ENCODE measurements at regions not wholly inside any gene's neighbourhood (a gene's known extent, or its start where the extent isn't known, plus 50 kb on each side); places are given as distances from the start of the nearest gene placed in this dataset.

GRCh38 chr2:241974096-241974495, 104.6 kb downstream of the RTP5 start:
- ChIA-PET POLR2A (no interaction called here), CTCF (no interaction called here)
- H3K4me1 ChIP-seq (ENCODE audit: control insufficient read depth in 2 of 2, insufficient read depth in 2 of 2, low read length in 2 of 2) = no peaks in the 10 kb centered on the region
- DNase-seq = no peak
- Mint-ChIP-seq H3K4me1 (no peaks in the 10 kb centered on the region), H3K9me3 (peaks cover 0 to 5% (median 0%) of the 10 kb centered on the region in 11 donors), H3K27ac (no peak overlapping the region), H3K36me3 (peaks cover 5 to 74% (median 49%) of the 10 kb centered on the region in 5 donors), H3K4me3 (no peak overlapping the region), H3K27me3 (no peaks in the 10 kb centered on the region)
- no peak overlapping the region for H3K4me3 ChIP-seq (ENCODE audit: low read length)
- intact Hi-C loops (cut with micrococcal nuclease) = no loop called here
- no peak for ATAC-seq
- peaks cover 0 to 55% (median 0%) of the 10 kb centered on the region in 3 experiments for H3K36me3 ChIP-seq (ENCODE audit: control insufficient read depth in 2 of 3, insufficient read depth in 3 of 3, low read length in 3 of 3)
- H3K27me3 ChIP-seq (ENCODE audit: control insufficient read depth in 2 of 2, insufficient read depth in 2 of 2, low read length in 2 of 2) = no peaks in the 10 kb centered on the region
- no peaks in the 10 kb centered on the region for H3K9me3 ChIP-seq (ENCODE audit: control insufficient read depth in 2 of 3, low read length in 3 of 3)
- H3K27ac ChIP-seq (ENCODE audit: low read depth, low read length) = no peak overlapping the region

GRCh38 chr2:241974851-241975592, 105.5 kb downstream of the RTP5 start:
- Histone ChIP-seq H3K27ac (ENCODE audit: low read depth, low read length) (no peak overlapping the region), H3K9me3 (ENCODE audit: control insufficient read depth in 2 of 3, low read length in 3 of 3) (no peaks in the 10 kb centered on the region), H3K36me3 (ENCODE audit: control insufficient read depth in 2 of 3, insufficient read depth in 3 of 3, low read length in 3 of 3) (peaks cover 0 to 55% (median 0%) of the 10 kb centered on the region in 3 experiments), H3K27me3 (ENCODE audit: control insufficient read depth in 2 of 2, insufficient read depth in 2 of 2, low read length in 2 of 2) (no peaks in the 10 kb centered on the region), H3K4me3 (ENCODE audit: low read length) (no peak overlapping the region), H3K4me1 (ENCODE audit: control insufficient read depth in 2 of 2, insufficient read depth in 2 of 2, low read length in 2 of 2) (no peaks in the 10 kb centered on the region)
- POLR2A ChIA-PET = no interaction called here
- no peak overlapping the region for H3K27ac Mint-ChIP-seq
- DNase-seq (no peak), ATAC-seq (no peak)
- no peak overlapping the region for H3K4me3 Mint-ChIP-seq
- CTCF ChIA-PET = no interaction called here
- intact Hi-C loops (cut with micrococcal nuclease) = no loop called here
- no peaks in the 10 kb centered on the region for H3K4me1 Mint-ChIP-seq
- peaks cover 5 to 74% (median 46%) of the 10 kb centered on the region in 5 donors for H3K36me3 Mint-ChIP-seq
- H3K9me3 Mint-ChIP-seq = peaks cover 0 to 2% (median 0%) of the 10 kb centered on the region in 11 donors
- H3K27me3 Mint-ChIP-seq = no peaks in the 10 kb centered on the region

GRCh38 chr2:241975593-241976284, 106.2 kb downstream of the RTP5 start:
- intact Hi-C loops (cut with micrococcal nuclease) = no loop called here
- H3K4me3 Mint-ChIP-seq = no peak overlapping the region
- Histone ChIP-seq H3K27ac (ENCODE audit: low read depth, low read length) (no peak overlapping the region), H3K4me3 (ENCODE audit: low read length) (no peak overlapping the region), H3K27me3 (ENCODE audit: control insufficient read depth in 2 of 2, insufficient read depth in 2 of 2, low read length in 2 of 2) (no peaks in the 10 kb centered on the region), H3K4me1 (ENCODE audit: control insufficient read depth in 2 of 2, insufficient read depth in 2 of 2, low read length in 2 of 2) (no peaks in the 10 kb centered on the region), H3K9me3 (ENCODE audit: control insufficient read depth in 2 of 3, low read length in 3 of 3) (no peaks in the 10 kb centered on the region), H3K36me3 (ENCODE audit: control insufficient read depth in 2 of 3, insufficient read depth in 3 of 3, low read length in 3 of 3) (peaks cover 0 to 51% (median 0%) of the 10 kb centered on the region in 3 experiments)
- peaks cover 0 to 2% (median 0%) of the 10 kb centered on the region in 11 donors for H3K9me3 Mint-ChIP-seq
- H3K27ac Mint-ChIP-seq = peak overlapping the region in 1 of 9 donors; percentile 53
- ChIA-PET CTCF (no interaction called here), POLR2A (no interaction called here)
- no peaks in the 10 kb centered on the region for H3K27me3 Mint-ChIP-seq
- DNase-seq (no peak), ATAC-seq (no peak)
- no peaks in the 10 kb centered on the region for H3K4me1 Mint-ChIP-seq
- peaks cover 5 to 68% (median 43%) of the 10 kb centered on the region in 5 donors for H3K36me3 Mint-ChIP-seq

GRCh38 chr2:241976296-241976695, 106.8 kb downstream of the RTP5 start:
- Histone ChIP-seq H3K36me3 (ENCODE audit: control insufficient read depth in 2 of 3, insufficient read depth in 3 of 3, low read length in 3 of 3) (peaks cover 0 to 46% (median 0%) of the 10 kb centered on the region in 3 experiments), H3K27ac (ENCODE audit: low read depth, low read length) (no peak overlapping the region), H3K9me3 (ENCODE audit: control insufficient read depth in 2 of 3, low read length in 3 of 3) (no peaks in the 10 kb centered on the region), H3K4me1 (ENCODE audit: control insufficient read depth in 2 of 2, insufficient read depth in 2 of 2, low read length in 2 of 2) (no peaks in the 10 kb centered on the region), H3K4me3 (ENCODE audit: low read length) (no peak overlapping the region), H3K27me3 (ENCODE audit: control insufficient read depth in 2 of 2, insufficient read depth in 2 of 2, low read length in 2 of 2) (no peaks in the 10 kb centered on the region)
- peak overlapping the region in 1 of 9 donors; percentile 41 for H3K27ac Mint-ChIP-seq
- CTCF ChIA-PET = no interaction called here
- POLR2A ChIA-PET = no interaction called here
- ATAC-seq = no peak
- DNase-seq = no peak
- peaks cover 0 to 2% (median 0%) of the 10 kb centered on the region in 11 donors for H3K9me3 Mint-ChIP-seq
- no peaks in the 10 kb centered on the region for H3K27me3 Mint-ChIP-seq
- peaks cover under 1 to 62% (median 38%) of the 10 kb centered on the region in 5 donors for H3K36me3 Mint-ChIP-seq
- intact Hi-C loops (cut with micrococcal nuclease) = no loop called here
- no peaks in the 10 kb centered on the region for H3K4me1 Mint-ChIP-seq
- H3K4me3 Mint-ChIP-seq = no peak overlapping the region

- H3K27me3 ChIP-seq (ENCODE audit: control insufficient read depth in 2 of 2, insufficient read depth in 2 of 2, low read length in 2 of 2) = no peaks in the 10 kb centered on the region
- H3K4me1 Mint-ChIP-seq = no peaks in the 10 kb centered on the region
These were observed 108.2 kb downstream of the RTP5 start for GRCh38 chr2:241977557-241978300.

GRCh38 chr2:241978670-241979069, 109.1 kb downstream of the RTP5 start:
- ChIA-PET CTCF (no interaction called here), POLR2A (interaction anchor here (0.8 kb wide), 1 partner anchor 79 kb away, joined by 3 read pairs; no protein-coding TSS in a partner anchor)
- Histone ChIP-seq H3K4me3 (ENCODE audit: low read length) (no peak overlapping the region), H3K27ac (ENCODE audit: low read depth, low read length) (no peak overlapping the region), H3K36me3 (ENCODE audit: control insufficient read depth in 2 of 3, insufficient read depth in 3 of 3, low read length in 3 of 3) (peaks cover 0 to 24% (median 0%) of the 10 kb centered on the region in 3 experiments), H3K9me3 (ENCODE audit: control insufficient read depth in 2 of 3, low read length in 3 of 3) (no peaks in the 10 kb centered on the region), H3K4me1 (ENCODE audit: control insufficient read depth in 2 of 2, insufficient read depth in 2 of 2, low read length in 2 of 2) (no peaks in the 10 kb centered on the region), H3K27me3 (ENCODE audit: control insufficient read depth in 2 of 2, insufficient read depth in 2 of 2, low read length in 2 of 2) (no peaks in the 10 kb centered on the region)
- Mint-ChIP-seq H3K9me3 (peaks cover 0 to 2% (median 0%) of the 10 kb centered on the region in 11 donors), H3K4me3 (no peak overlapping the region), H3K27me3 (no peaks in the 10 kb centered on the region), H3K27ac (peak overlapping the region in 5 of 9 donors; percentile 18 to 59 (median 34)), H3K36me3 (peaks cover 0 to 40% (median 20%) of the 10 kb centered on the region in 5 donors), H3K4me1 (peaks cover 0 to under 1% (median 0%) of the 10 kb centered on the region in 7 donors)
- intact Hi-C loops (cut with micrococcal nuclease) = no loop called here
- DNase-seq = no peak
- ATAC-seq = no peak

More at GRCh38 chr2:241977557-241978300, 108.2 kb downstream of the RTP5 start:
- intact Hi-C loops (cut with micrococcal nuclease) = no loop called here
- DNase-seq (no peak), ATAC-seq (no peak)
- ChIA-PET POLR2A (no interaction called here), CTCF (interaction anchor here (1.5 kb wide), 1 partner anchor 27 kb away, joined by 3 read pairs; no protein-coding TSS in a partner anchor)
- Histone ChIP-seq H3K36me3 (ENCODE audit: control insufficient read depth in 2 of 3, insufficient read depth in 3 of 3, low read length in 3 of 3) (peaks cover 0 to 33% (median 0%) of the 10 kb centered on the region in 3 experiments), H3K4me1 (ENCODE audit: control insufficient read depth in 2 of 2, insufficient read depth in 2 of 2, low read length in 2 of 2) (no peaks in the 10 kb centered on the region), H3K9me3 (ENCODE audit: control insufficient read depth in 2 of 3, low read length in 3 of 3) (no peaks in the 10 kb centered on the region), H3K27ac (ENCODE audit: low read depth, low read length) (no peak overlapping the region), H3K4me3 (ENCODE audit: low read length) (no peak overlapping the region)
- H3K36me3 Mint-ChIP-seq = peaks cover 0 to 48% (median 28%) of the 10 kb centered on the region in 5 donors
- H3K4me3 Mint-ChIP-seq = no peak overlapping the region
- no peaks in the 10 kb centered on the region for H3K27me3 Mint-ChIP-seq
- peaks cover 0 to 2% (median 0%) of the 10 kb centered on the region in 11 donors for H3K9me3 Mint-ChIP-seq
- H3K27ac Mint-ChIP-seq = peak overlapping the region in 1 of 9 donors; percentile 9
